BLaER1 treated with 17β-estradiol and CSF1 and Interleukin-3, amounts not matched to agents 10 nM and 100 nM (cell line): ENCODE measurements at regions not wholly inside any gene's neighbourhood (a gene's known extent, or its start where the extent isn't known, plus 50 kb on each side); places are given as distances from the start of the nearest gene placed in this dataset.
"Not testable (repeated sequence)": the region's sequence is repeated elsewhere in the genome, so short reads cannot be mapped to it uniquely, and the experiment has no call there.

Source experiments
- H3K27ac ChIP-seq, 11 experiments: shearing (Covaris generic); formaldehyde crosslinking; 2 replicates each; pipeline ENCODE4 v1.8.1; 2022
- H3K27me3 ChIP-seq, 11 experiments: shearing (Covaris generic); formaldehyde crosslinking; 2 replicates each; pipeline ENCODE4 v1.8.1; 2022
- H3K36me3 ChIP-seq, 11 experiments: shearing (Covaris generic); formaldehyde crosslinking; 2 replicates each; pipeline ENCODE4 v1.8.1; 2022
- H3K4me1 ChIP-seq, 10 experiments: shearing (Covaris generic); formaldehyde crosslinking; 2 replicates each; pipeline ENCODE4 v1.8.1; 2022
- H3K4me2 ChIP-seq, 11 experiments: shearing (Covaris generic); formaldehyde crosslinking; 2 replicates each; pipeline ENCODE4 v1.8.1; 2022
- H3K4me3 ChIP-seq, 10 experiments: shearing (Covaris generic); formaldehyde crosslinking; 2 replicates each; pipeline ENCODE4 v1.8.1; 2022
- H3K9ac ChIP-seq, 11 experiments: shearing (Covaris generic); formaldehyde crosslinking; 2 replicates each; pipeline ENCODE4 v1.8.1; 2022
- H3K9me3 ChIP-seq, 11 experiments: shearing (Covaris generic); formaldehyde crosslinking; replicated peaks in 1 of 11; 2 replicates each; pipeline ENCODE4 v1.8.1; 2022
- H4K20me1 ChIP-seq, 11 experiments: shearing (Covaris generic); formaldehyde crosslinking; 2 replicates each; pipeline ENCODE4 v1.8.1; 2022
- Cebpa-rat ChIP-seq, 11 experiments: shearing (Covaris generic); IDR thresholded peaks; 2 replicates each; pipeline ENCODE4 v1.8.1; 2022

DNA sequence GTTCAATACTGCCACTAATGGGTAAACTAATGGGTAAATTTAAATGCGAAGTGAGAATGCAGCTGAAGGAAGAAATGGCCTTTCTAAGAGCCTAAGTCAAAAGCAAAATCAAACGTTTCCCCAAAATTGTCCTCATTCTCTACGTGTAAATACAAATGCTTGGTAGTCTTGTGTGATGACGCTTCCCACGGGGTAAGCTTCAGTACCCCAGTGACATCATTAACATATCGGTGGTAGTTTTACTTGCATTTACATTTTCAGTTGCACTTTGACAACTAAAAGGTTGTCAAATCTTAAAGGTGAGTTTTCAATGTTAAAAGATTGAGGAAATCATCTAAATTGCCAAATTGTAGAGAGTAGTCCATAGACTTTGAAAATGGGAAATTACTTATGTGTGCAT is 550.7 kb upstream of the CCNG1 start:
- no peaks in the 10 kb centered on the region for H3K36me3 ChIP-seq

GRCh38 chr5:162888268-162888667 is 549.1 kb upstream of the CCNG1 start:
- no peaks in the 10 kb centered on the region for H3K27me3 ChIP-seq
- H3K9ac ChIP-seq, result no peak overlapping the region
- no peaks in the 10 kb centered on the region for H4K20me1 ChIP-seq
- no peak overlapping the region for H3K4me3 ChIP-seq
- H3K4me2 ChIP-seq, result no peak overlapping the region
- peaks cover 0 to 8% (median 2%) of the 10 kb centered on the region in 11 experiments; a peak in 7 of 22 replicates for H3K9me3 ChIP-seq
- no peak overlapping the region for H3K27ac ChIP-seq
- no peaks in the 10 kb centered on the region for H3K36me3 ChIP-seq
- no peaks in the 10 kb centered on the region for H3K4me1 ChIP-seq
- TF ChIP-seq Cebpa-rat (IDR thresholded peaks at IDR 0.05), result no peak

More for the DNA sequence above, 550.7 kb upstream of the CCNG1 start:
- peaks cover 0 to 16% (median 6%) of the 10 kb centered on the region in 11 experiments; a peak in 11 of 22 replicates for H3K9me3 ChIP-seq
- H3K4me1 ChIP-seq, result no peaks in the 10 kb centered on the region
- no peaks in the 10 kb centered on the region for H4K20me1 ChIP-seq
- H3K27me3 ChIP-seq, result no peaks in the 10 kb centered on the region
- no peak overlapping the region for H3K4me3 ChIP-seq
- no peak overlapping the region for H3K9ac ChIP-seq
- no peak for TF ChIP-seq Cebpa-rat (IDR thresholded peaks at IDR 0.05)
- H3K27ac ChIP-seq, result no peak overlapping the region
- no peak overlapping the region for H3K4me2 ChIP-seq

DNA sequence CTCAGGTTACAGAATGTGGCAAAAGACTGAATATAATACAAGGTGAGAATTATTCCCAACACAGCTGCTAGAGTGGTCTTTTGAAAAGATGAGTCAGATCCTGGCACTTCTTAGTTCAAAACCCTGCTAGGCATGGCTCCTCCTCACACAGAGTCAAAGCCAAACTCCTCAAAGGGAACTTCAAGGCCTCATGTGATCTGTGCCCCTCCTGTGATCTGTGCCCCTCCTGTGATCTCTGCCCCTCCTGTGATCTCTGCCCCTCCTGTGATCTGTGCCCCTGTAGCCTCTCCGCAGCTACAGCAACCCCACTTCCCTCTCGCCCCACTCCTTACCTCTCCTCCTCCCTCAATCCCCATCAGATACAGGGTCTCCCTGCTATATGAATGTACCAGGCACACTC is 525.5 kb upstream of the CCNG1 start:
- no peak overlapping the region for H3K9ac ChIP-seq
- no peak overlapping the region for H3K4me2 ChIP-seq
- H3K9me3 ChIP-seq, result no peaks in the 10 kb centered on the region
- H4K20me1 ChIP-seq, result no peaks in the 10 kb centered on the region
- no peaks in the 10 kb centered on the region for H3K36me3 ChIP-seq
- H3K4me3 ChIP-seq, result no peak overlapping the region
- no peaks in the 10 kb centered on the region for H3K4me1 ChIP-seq
- H3K27me3 ChIP-seq, result no peaks in the 10 kb centered on the region
- no peak for TF ChIP-seq Cebpa-rat (IDR thresholded peaks at IDR 0.05)
- H3K27ac ChIP-seq, result no peak overlapping the region

GRCh38 chr5:162916368-162916767 is 521.0 kb upstream of the CCNG1 start:
- H3K27ac ChIP-seq, result no peak overlapping the region
- no peaks in the 10 kb centered on the region for H3K27me3 ChIP-seq
- no peaks in the 10 kb centered on the region for H3K9me3 ChIP-seq
- H3K4me2 ChIP-seq, result no peak overlapping the region
- no peaks in the 10 kb centered on the region for H4K20me1 ChIP-seq
- no peak overlapping the region for H3K4me3 ChIP-seq
- TF ChIP-seq Cebpa-rat (IDR thresholded peaks at IDR 0.05), result no peak
- H3K9ac ChIP-seq, result no peak overlapping the region
- H3K36me3 ChIP-seq, result no peaks in the 10 kb centered on the region
- no peaks in the 10 kb centered on the region for H3K4me1 ChIP-seq

GRCh38 chr5:162929104-162929503 is 508.3 kb upstream of the CCNG1 start:
- Histone ChIP-seq H3K4me2 (no peak overlapping the region), H3K4me3 (no peak overlapping the region), H3K36me3 (no peaks in the 10 kb centered on the region), H3K9me3 (peaks cover 0 to 7% (median 4%) of the 10 kb centered on the region in 11 experiments; a peak in 8 of 22 replicates), H3K4me1 (no peaks in the 10 kb centered on the region), H4K20me1 (no peaks in the 10 kb centered on the region; a peak in 1 of 22 replicates), H3K27ac (no peak overlapping the region), H3K27me3 (no peaks in the 10 kb centered on the region), H3K9ac (no peak overlapping the region)
- no peak for TF ChIP-seq Cebpa-rat (IDR thresholded peaks at IDR 0.05)

- Histone ChIP-seq H3K4me1 (no peaks in the 10 kb centered on the region), H3K9ac (no peak overlapping the region), H3K36me3 (no peaks in the 10 kb centered on the region), H4K20me1 (no peaks in the 10 kb centered on the region; a peak in 1 of 22 replicates), H3K27ac (no peak overlapping the region), H3K9me3 (peaks cover 9 to 19% (median 14%) of the 10 kb centered on the region in 11 experiments; a peak in 17 of 22 replicates), H3K4me3 (no peak overlapping the region), H3K4me2 (no peak overlapping the region), H3K27me3 (no peaks in the 10 kb centered on the region)
- no peak for TF ChIP-seq Cebpa-rat (IDR thresholded peaks at IDR 0.05)
Measured at GRCh38 chr5:162931501-162931900, 505.9 kb upstream of the CCNG1 start.

GRCh38 chr5:162939991-162940390 is 497.4 kb upstream of the CCNG1 start:
- peaks cover 2 to 11% (median 7%) of the 10 kb centered on the region in 11 experiments; a peak in 14 of 22 replicates for H3K9me3 ChIP-seq
- no peak overlapping the region for H3K27ac ChIP-seq
- H4K20me1 ChIP-seq, result no peaks in the 10 kb centered on the region
- no peak overlapping the region for H3K4me2 ChIP-seq
- TF ChIP-seq Cebpa-rat (IDR thresholded peaks at IDR 0.05), result no peak
- H3K27me3 ChIP-seq, result no peaks in the 10 kb centered on the region
- H3K4me1 ChIP-seq, result no peaks in the 10 kb centered on the region
- H3K9ac ChIP-seq, result no peak overlapping the region
- no peak overlapping the region for H3K4me3 ChIP-seq
- H3K36me3 ChIP-seq, result no peaks in the 10 kb centered on the region

- Histone ChIP-seq H3K4me1 (no peaks in the 10 kb centered on the region), H3K27ac (no peak overlapping the region), H3K9me3 (no peaks in the 10 kb centered on the region), H3K4me2 (no peak overlapping the region), H4K20me1 (no peaks in the 10 kb centered on the region), H3K36me3 (no peaks in the 10 kb centered on the region), H3K27me3 (no peaks in the 10 kb centered on the region), H3K4me3 (no peak overlapping the region), H3K9ac (no peak overlapping the region)
- TF ChIP-seq Cebpa-rat (IDR thresholded peaks at IDR 0.05), result no peak
Measured at GRCh38 chr5:162948677-162949076, 488.7 kb upstream of the CCNG1 start.

DNA sequence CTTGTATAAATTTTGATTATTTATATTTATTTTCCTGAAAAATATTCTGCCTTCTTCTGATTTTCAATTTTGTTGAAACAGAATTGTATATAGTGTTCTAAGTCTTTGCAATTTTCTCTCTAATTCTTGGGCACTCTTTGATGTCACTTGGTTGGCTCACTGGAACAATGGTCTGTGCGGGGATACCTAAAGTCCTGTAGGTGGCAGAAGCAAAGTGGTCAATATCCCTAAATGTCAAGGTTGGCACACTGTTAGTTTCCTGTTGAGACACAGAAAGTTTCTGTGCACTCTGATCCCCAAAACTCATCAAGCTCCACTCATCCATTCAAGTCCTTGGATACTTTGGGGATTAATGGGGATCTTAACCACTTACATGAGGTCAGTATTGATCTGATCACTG is 480.8 kb upstream of the CCNG1 start:
- Histone ChIP-seq H3K4me3 (no peak overlapping the region), H3K9ac (no peak overlapping the region), H3K9me3 (no peaks in the 10 kb centered on the region), H4K20me1 (no peaks in the 10 kb centered on the region), H3K36me3 (no peaks in the 10 kb centered on the region), H3K27ac (no peak overlapping the region), H3K27me3 (no peaks in the 10 kb centered on the region), H3K4me2 (no peak overlapping the region), H3K4me1 (no peaks in the 10 kb centered on the region)
- no peak for TF ChIP-seq Cebpa-rat (IDR thresholded peaks at IDR 0.05)

DNA sequence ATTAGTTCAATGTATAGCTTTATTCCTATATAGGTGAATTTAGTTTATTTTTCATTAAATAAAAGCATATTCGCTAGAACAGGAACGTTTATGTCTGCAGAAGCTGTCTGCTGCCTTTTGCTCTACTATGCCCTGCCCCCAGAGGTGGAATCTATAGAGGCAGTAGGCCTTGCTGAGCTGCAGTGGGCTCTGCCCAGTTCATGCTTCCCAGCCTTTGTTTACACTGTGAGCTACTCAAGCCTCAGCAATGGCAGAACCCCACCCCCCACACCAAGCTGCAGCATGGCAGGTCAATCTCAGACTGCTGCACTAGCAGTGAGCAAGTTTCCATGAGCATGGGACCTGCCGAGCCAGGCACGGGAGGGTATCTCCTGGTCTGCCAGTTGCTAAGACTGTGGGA is 473.3 kb upstream of the CCNG1 start:
- H3K27me3 ChIP-seq, H3K9ac ChIP-seq, H4K20me1 ChIP-seq, H3K27ac ChIP-seq, H3K4me3 ChIP-seq, H3K36me3 ChIP-seq, H3K4me1 ChIP-seq, H3K4me2 ChIP-seq: not testable (repeated sequence)
- H3K9me3 ChIP-seq, result peaks cover 0 to 16% (median 11%) of the 10 kb centered on the region in 11 experiments; a peak in 18 of 22 replicates
